Mucosa of descending colon (tissue), 3 donors: ENCODE measurements at regions not wholly inside any gene's neighbourhood (a gene's known extent, or its start where the extent isn't known, plus 50 kb on each side); places are given as distances from the start of the nearest gene placed in this dataset.
A peak's percentile ranks its signal among the peaks of the same experiment; 100 is the strongest.

ENCODE experiments used
- ATAC-seq: fragments of 200-7000 bp; cut with Tn5 transposase; one replicate; pipeline ENCODE4 v1.9.1; 2020; ENCODE audit warnings: mild to moderate bottlenecking, moderate library complexity
- DNase-seq, 3 donors: peaks; one replicate each; pipeline ENCODE4 v3.0.0-alpha.2; 2020
- H3K36me3 ChIP-seq: fragments of 200-600 bp; one replicate; pipeline ENCODE4 v1.8.0; 2021; ENCODE audit warnings: low read depth, mild to moderate bottlenecking
- H3K4me1 ChIP-seq: fragments of 200-600 bp; one replicate; pipeline ENCODE4 v1.8.0; 2021; ENCODE audit warnings: low read depth, mild to moderate bottlenecking
- H3K4me3 ChIP-seq: fragments of 200-600 bp; one replicate; pipeline ENCODE4 v1.8.0; 2021; ENCODE audit warnings: mild to moderate bottlenecking
- H3K9me3 ChIP-seq: fragments of 200-600 bp; one replicate; pipeline ENCODE4 v1.8.0; 2021; ENCODE audit warnings: mild to moderate bottlenecking
- intact Hi-C, 2 donors: fragments of 100-400 bp; cut with DNase I in 1 of 2; cut with micrococcal nuclease in 1 of 2; formaldehyde crosslinking; loops; one replicate each; pipeline versions ENCODE4 v1.11.0 to v1.11.1; 2022; cut with DNase I, micrococcal nuclease
- TF ChIP-seq, protein P1 (sequence below): fragments of 200-600 bp; IDR thresholded peaks from one replicate; pipeline ENCODE4 v1.8.0; 2022; ENCODE audit warnings: antibody characterized with exemption, mild to moderate bottlenecking
- donor health status: DM: no; HTN: no; CAD: no; lungs with moderate emphysema.
- donor health status: DM: no; HTN: no; CAD: no.
- donor health status: DM: no; HTN: yes; CAD: no.

- DNase-seq (no peak), ATAC-seq (peak; percentile 74)
- Histone ChIP-seq H3K36me3 (no peaks in the 10 kb centered on the region), H3K9me3 (no peaks in the 10 kb centered on the region), H3K4me1 (peaks cover 12% of the 10 kb centered on the region), H3K4me3 (no peak overlapping the region)
- TF ChIP-seq, protein P1, sequence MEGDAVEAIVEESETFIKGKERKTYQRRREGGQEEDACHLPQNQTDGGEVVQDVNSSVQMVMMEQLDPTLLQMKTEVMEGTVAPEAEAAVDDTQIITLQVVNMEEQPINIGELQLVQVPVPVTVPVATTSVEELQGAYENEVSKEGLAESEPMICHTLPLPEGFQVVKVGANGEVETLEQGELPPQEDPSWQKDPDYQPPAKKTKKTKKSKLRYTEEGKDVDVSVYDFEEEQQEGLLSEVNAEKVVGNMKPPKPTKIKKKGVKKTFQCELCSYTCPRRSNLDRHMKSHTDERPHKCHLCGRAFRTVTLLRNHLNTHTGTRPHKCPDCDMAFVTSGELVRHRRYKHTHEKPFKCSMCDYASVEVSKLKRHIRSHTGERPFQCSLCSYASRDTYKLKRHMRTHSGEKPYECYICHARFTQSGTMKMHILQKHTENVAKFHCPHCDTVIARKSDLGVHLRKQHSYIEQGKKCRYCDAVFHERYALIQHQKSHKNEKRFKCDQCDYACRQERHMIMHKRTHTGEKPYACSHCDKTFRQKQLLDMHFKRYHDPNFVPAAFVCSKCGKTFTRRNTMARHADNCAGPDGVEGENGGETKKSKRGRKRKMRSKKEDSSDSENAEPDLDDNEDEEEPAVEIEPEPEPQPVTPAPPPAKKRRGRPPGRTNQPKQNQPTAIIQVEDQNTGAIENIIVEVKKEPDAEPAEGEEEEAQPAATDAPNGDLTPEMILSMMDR, result no peak
- intact Hi-C loops, result no loop called here
These were observed 93.1 kb upstream of the HIF1A start for GRCh38 chr14:61602003-61602732.

- Histone ChIP-seq H3K4me1 (peaks cover 16% of the 10 kb centered on the region), H3K9me3 (no peaks in the 10 kb centered on the region), H3K36me3 (no peaks in the 10 kb centered on the region), H3K4me3 (no peak overlapping the region)
- ATAC-seq (peak; percentile 89), DNase-seq (peak in 1 of 3 donors; percentile 28)
- TF ChIP-seq, protein P1, result no peak
- intact Hi-C loops, result no loop called here
These were observed 92.6 kb upstream of the HIF1A start for GRCh38 chr14:61602733-61603077.

GRCh38 chr14:61603736-61604135 is 91.6 kb upstream of the HIF1A start:
- ATAC-seq, result no peak
- H3K4me1 ChIP-seq, result peaks cover 26% of the 10 kb centered on the region
- H3K4me3 ChIP-seq, result no peak overlapping the region
- no peak for DNase-seq
- no peaks in the 10 kb centered on the region for H3K9me3 ChIP-seq
- intact Hi-C loops, result no loop called here
- TF ChIP-seq, protein P1, result no peak
- no peaks in the 10 kb centered on the region for H3K36me3 ChIP-seq

- Histone ChIP-seq H3K9me3 (no peaks in the 10 kb centered on the region), H3K4me3 (no peak overlapping the region), H3K36me3 (no peaks in the 10 kb centered on the region), H3K4me1 (peaks cover 26% of the 10 kb centered on the region)
- no peak for ATAC-seq
- TF ChIP-seq, protein P1, result no peak
- DNase-seq, result no peak
- intact Hi-C loops, result no loop called here
These were observed 87.6 kb upstream of the HIF1A start for GRCh38 chr14:61607570-61608244.

DNA sequence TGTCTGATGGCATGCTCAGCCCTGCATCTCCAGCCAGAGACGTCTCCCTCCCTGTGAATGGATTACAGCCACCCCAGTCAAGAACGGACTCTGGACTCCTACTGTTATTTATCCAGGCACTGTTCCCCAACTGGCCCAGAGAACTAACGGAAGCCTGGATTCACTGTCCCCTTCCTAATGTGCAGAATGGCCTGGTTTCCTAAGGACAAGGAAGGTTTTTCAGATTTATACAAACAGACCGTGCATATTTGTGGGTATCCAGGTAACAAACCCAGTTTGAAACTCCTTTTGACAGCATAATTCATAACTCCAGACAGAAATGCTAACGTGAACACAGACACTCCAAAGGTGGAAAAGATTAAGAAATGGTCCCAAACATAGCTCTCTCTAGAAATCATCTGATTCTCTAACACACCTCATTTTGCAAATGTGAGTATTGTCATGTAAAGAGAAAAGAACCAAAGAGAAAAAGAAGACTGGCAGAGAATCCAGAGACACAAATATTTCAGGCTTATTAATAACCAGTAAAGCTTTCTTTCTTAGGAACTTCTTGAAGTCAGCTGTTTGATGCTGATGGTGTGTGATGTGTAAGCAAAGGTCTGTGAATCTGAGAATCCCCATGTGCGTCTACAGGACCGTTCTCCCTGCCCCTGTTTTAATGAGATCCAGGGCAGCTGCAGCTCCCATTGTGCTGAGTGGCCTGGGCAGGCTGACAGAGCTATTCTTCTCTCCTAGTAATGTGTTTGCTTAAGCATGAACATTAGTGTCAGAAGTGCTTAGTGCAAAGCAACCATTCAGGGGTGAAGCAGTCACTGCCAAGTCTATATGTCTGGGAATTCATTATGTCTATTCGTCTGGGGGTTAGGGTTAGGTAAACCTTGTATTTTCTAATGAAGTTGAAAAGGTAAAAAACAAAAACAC is 86.8 kb upstream of the HIF1A start:
- intact Hi-C loops, result no loop called here
- Histone ChIP-seq H3K9me3 (no peaks in the 10 kb centered on the region), H3K36me3 (no peaks in the 10 kb centered on the region), H3K4me1 (peaks cover 23% of the 10 kb centered on the region), H3K4me3 (no peak overlapping the region)
- DNase-seq (peak in 1 of 3 donors; percentile 29), ATAC-seq (peak; percentile 62)
- TF ChIP-seq, protein P1, result no peak
